OCI-LY3 (cell line): ENCODE measurements at regions not wholly inside any gene's neighbourhood (a gene's known extent, or its start where the extent isn't known, plus 50 kb on each side); places are given as distances from the start of the nearest gene placed in this dataset.

Source experiments
- H2AFZ ChIP-seq: fragments of 200-600, 300-600 bp; shearing (Covaris generic); 2 replicates; pipeline ENCODE4 v1.6.0; 2014; ENCODE audit warnings: antibody characterized with exemption, low read depth, low read length
- H3K27ac ChIP-seq: fragments of 200-600, 300-600 bp; sonication (generic); 2 replicates; pipeline ENCODE4 v1.5.1; 2014; ENCODE audit warnings: mild to moderate bottlenecking, low read length, moderate library complexity, mixed read lengths
- H3K27me3 ChIP-seq: fragments of 200-600, 300-600 bp; sonication (generic); 2 replicates; pipeline ENCODE4 v1.6.1; 2014; ENCODE audit warnings: low read depth, low read length, mixed read lengths
- H3K36me3 ChIP-seq: fragments of 200-600, 300-600 bp; sonication (generic); replicated peaks from 2 replicates; pipeline ENCODE3; 2014; ENCODE audit warnings: low read depth, low read length, mixed read lengths
- H3K4me1 ChIP-seq: fragments of 300-600, 200-600 bp; sonication (generic); 2 replicates; pipeline ENCODE4 v1.6.1; 2014; ENCODE audit warnings: low read length, mixed read lengths
- H3K4me2 ChIP-seq: fragments of 200-600, 300-600 bp; sonication (generic); 2 replicates; pipeline ENCODE4 v1.6.1; 2014; ENCODE audit warnings: low read length, mixed read lengths
- H3K4me3 ChIP-seq: fragments of 300-600, 200-600 bp; sonication (generic); 2 replicates; pipeline ENCODE4 v1.5.1; 2014; ENCODE audit warnings: antibody characterized with exemption, mild to moderate bottlenecking, low read length, moderate library complexity
- H3K79me2 ChIP-seq: fragments of 300-600, 200-600 bp; shearing (Covaris generic); 2 replicates; pipeline ENCODE4 v1.6.1; 2014; ENCODE audit warnings: mild to moderate bottlenecking, low read length, mixed read lengths
- H3K9ac ChIP-seq: fragments of 300-600, 200-600 bp; shearing (Covaris generic); 2 replicates; pipeline ENCODE4 v1.6.0; 2014; ENCODE audit warnings: mild to moderate bottlenecking, low read length, moderate library complexity
- H3K9me3 ChIP-seq: fragments of 200-600, 300-600 bp; shearing (Covaris generic); 2 replicates; pipeline ENCODE4 v1.6.1; 2014; ENCODE audit warnings: low read length, mixed read lengths; ENCODE audit not compliant: insufficient read depth
- H4K20me1 ChIP-seq: fragments of 200-600, 300-600 bp; sonication (generic); 2 replicates; pipeline ENCODE4 v1.6.1; 2016; ENCODE audit warnings: low read length, mixed read lengths; ENCODE audit not compliant: insufficient read depth
- CTCF ChIP-seq: fragments of 200-600, 300-600 bp; sonication (generic); IDR thresholded peaks from 2 replicates; pipeline ENCODE4 v1.5.1; 2014; ENCODE audit warnings: antibody characterized with exemption, low read length, low read depth
- EZH2phosphoT487 ChIP-seq: fragments of 200-600 bp; shearing (Covaris generic); IDR thresholded peaks from 2 replicates; pipeline ENCODE4 v1.6.1; 2018; ENCODE audit warnings: antibody characterized with exemption, mixed run types, low read depth

- no peak overlapping the region for H3K4me2 ChIP-seq
- no peak overlapping the region for H3K9ac ChIP-seq
- TF ChIP-seq CTCF (no peak), EZH2phosphoT487 (no peak)
- H3K4me3 ChIP-seq, result no peak overlapping the region
- no peaks in the 10 kb centered on the region for H3K36me3 ChIP-seq
- no peak overlapping the region for H3K27ac ChIP-seq
- H3K27me3 ChIP-seq, result no peaks in the 10 kb centered on the region
- H2AFZ ChIP-seq, result no peak overlapping the region
- no peaks in the 10 kb centered on the region for H3K4me1 ChIP-seq
- no peaks in the 10 kb centered on the region for H3K9me3 ChIP-seq
- H4K20me1 ChIP-seq, result no peaks in the 10 kb centered on the region
- H3K79me2 ChIP-seq, result no peaks in the 10 kb centered on the region
These were observed 347.1 kb upstream of the FSIP2 start for GRCh38 chr2:185391543-185391942.

- Histone ChIP-seq H3K9ac (no peak overlapping the region), H3K27me3 (no peaks in the 10 kb centered on the region), H3K9me3 (no peaks in the 10 kb centered on the region), H3K36me3 (no peaks in the 10 kb centered on the region), H3K4me1 (no peaks in the 10 kb centered on the region), H3K27ac (no peak overlapping the region), H3K79me2 (no peaks in the 10 kb centered on the region), H3K4me2 (no peak overlapping the region), H3K4me3 (no peak overlapping the region), H4K20me1 (no peaks in the 10 kb centered on the region), H2AFZ (no peak overlapping the region)
- TF ChIP-seq EZH2phosphoT487, result no peak
- TF ChIP-seq CTCF, result no peak
These were observed 345.5 kb upstream of the FSIP2 start for GRCh38 chr2:185393091-185393490.

GRCh38 chr2:185402474-185402873 lies 336.1 kb upstream of the FSIP2 start:
- H3K27me3 ChIP-seq, result no peaks in the 10 kb centered on the region
- H3K36me3 ChIP-seq, result no peaks in the 10 kb centered on the region
- no peaks in the 10 kb centered on the region for H3K9me3 ChIP-seq
- no peak overlapping the region for H2AFZ ChIP-seq
- H4K20me1 ChIP-seq, result no peaks in the 10 kb centered on the region
- no peaks in the 10 kb centered on the region for H3K4me1 ChIP-seq
- H3K79me2 ChIP-seq, result no peaks in the 10 kb centered on the region
- H3K4me2 ChIP-seq, result no peak overlapping the region
- no peak overlapping the region for H3K27ac ChIP-seq
- no peak overlapping the region for H3K4me3 ChIP-seq
- TF ChIP-seq EZH2phosphoT487 (no peak), CTCF (no peak)
- H3K9ac ChIP-seq, result no peak overlapping the region

- no peak for TF ChIP-seq EZH2phosphoT487
- H3K79me2 ChIP-seq, result no peaks in the 10 kb centered on the region
- no peak overlapping the region for H3K4me3 ChIP-seq
- no peaks in the 10 kb centered on the region for H4K20me1 ChIP-seq
- no peak overlapping the region for H3K4me2 ChIP-seq
- H3K27ac ChIP-seq, result no peak overlapping the region
- no peaks in the 10 kb centered on the region for H3K9me3 ChIP-seq
- H3K4me1 ChIP-seq, result no peaks in the 10 kb centered on the region
- no peaks in the 10 kb centered on the region for H3K36me3 ChIP-seq
- H3K27me3 ChIP-seq, result no peaks in the 10 kb centered on the region
- no peak overlapping the region for H2AFZ ChIP-seq
- no peak overlapping the region for H3K9ac ChIP-seq
These were observed 334.0 kb upstream of the FSIP2 start for GRCh38 chr2:185404578-185404977.

- Histone ChIP-seq H3K4me2 (no peak overlapping the region), H3K9ac (no peak overlapping the region), H3K27ac (no peak overlapping the region), H2AFZ (no peak overlapping the region), H3K36me3 (no peaks in the 10 kb centered on the region), H3K27me3 (no peaks in the 10 kb centered on the region), H4K20me1 (no peaks in the 10 kb centered on the region), H3K79me2 (no peaks in the 10 kb centered on the region), H3K9me3 (no peaks in the 10 kb centered on the region), H3K4me1 (peaks cover 3% of the 10 kb centered on the region; the same call in 1 of the 2 replicates), H3K4me3 (no peak overlapping the region)
- TF ChIP-seq EZH2phosphoT487, result no peak
- no peak for TF ChIP-seq CTCF
These were observed 321.5 kb upstream of the FSIP2 start for GRCh38 chr2:185417111-185417510.
